ENCODE measurements at regions not wholly inside any gene's neighbourhood (a gene's known extent, or its start where the extent isn't known, plus 50 kb on each side); places are given as distances from the start of the nearest gene placed in this dataset.

DNA sequence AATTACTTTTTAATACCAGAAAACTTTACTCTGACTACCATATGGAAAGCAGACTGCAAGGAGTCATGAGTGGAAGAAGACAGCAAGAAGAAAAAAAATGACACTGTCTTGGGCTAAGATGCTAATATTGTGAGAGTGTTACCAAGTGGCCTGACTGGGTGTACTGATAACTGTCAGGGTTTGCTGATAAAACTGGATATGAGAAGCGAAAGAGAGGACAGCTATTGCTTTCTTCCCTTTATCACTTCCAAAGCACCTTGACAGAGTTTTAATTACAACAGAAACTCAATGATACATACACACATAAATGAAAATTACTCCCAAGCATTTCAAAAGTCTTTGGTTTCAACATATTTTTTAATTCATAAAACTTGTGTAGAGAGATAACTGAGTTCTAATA, 368.5 kb downstream of the ZEB2 start (continued):
- TF ChIP-seq CTCF (IDR thresholded peaks at IDR 0.05; ENCODE audit: low read depth, low read length, missing input control) (no peak), ATF3 (IDR thresholded peaks at IDR 0.05) (no peak), FOXA1 (IDR thresholded peaks at IDR 0.05) (no peak), HNF4G (IDR thresholded peaks at IDR 0.05) (no peak), JUND (IDR thresholded peaks at IDR 0.05) (no peak), FOXA2 (IDR thresholded peaks at IDR 0.05) (no peak), HNF4A (conservative IDR thresholded peaks at IDR 0.05) (no peak), EGR1 (IDR thresholded peaks at IDR 0.05; ENCODE audit: low read depth in 2 of 2) (no peak)

DNA sequence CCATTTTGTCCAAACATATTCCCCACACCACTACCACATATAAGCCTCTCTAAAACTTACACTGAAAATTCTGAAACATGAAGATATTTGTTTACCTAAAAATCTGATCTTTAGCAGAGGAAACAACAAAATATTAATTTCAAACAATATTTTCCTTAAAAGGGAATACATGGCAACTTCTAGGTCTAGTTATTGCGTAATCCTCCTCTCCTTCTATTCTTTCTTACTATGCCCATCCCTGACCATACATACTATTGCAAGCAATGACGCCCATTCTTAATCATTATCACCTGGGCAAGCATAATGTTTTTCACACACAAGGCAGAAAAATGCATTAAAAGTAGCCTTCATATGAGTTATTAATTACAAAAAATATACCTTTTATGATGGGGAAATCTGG, 372.6 kb downstream of the ZEB2 start:
- WGBS: 93% methylated on average over 2 of the region's 2 CpGs
- H3K9me3 ChIP-seq (ENCODE audit: control insufficient read depth in 4 of 4, low read length in 3 of 4): no peaks in the 10 kb centered on the region
- H3K27ac ChIP-seq (ENCODE audit: low read depth in 1 of 2, low read length in 2 of 2): no peak overlapping the region
- TF ChIP-seq ZBTB33 (IDR thresholded peaks at IDR 0.05) (no peak), SP1 (IDR thresholded peaks at IDR 0.05) (no peak)
- no peak overlapping the region for H3K4me3 ChIP-seq (ENCODE audit: low read depth in 1 of 3, low read length in 3 of 3)
- H3K9ac ChIP-seq (ENCODE audit: low read depth in 1 of 2, low read length in 2 of 2): no peak overlapping the region
- H3K36me3 ChIP-seq (ENCODE audit: control insufficient read depth in 4 of 4, insufficient read depth in 3 of 4, low read depth in 1 of 4, low read length in 3 of 4): no peaks in the 10 kb centered on the region
- no peaks in the 10 kb centered on the region for H3K4me1 ChIP-seq (ENCODE audit: control insufficient read depth in 4 of 4, insufficient read depth in 4 of 4, low read length in 3 of 4)
- no peak for DNase-seq (ENCODE audit: low spot score)
- no peaks in the 10 kb centered on the region for H3K27me3 ChIP-seq (ENCODE audit: control insufficient read depth in 4 of 4, insufficient read depth in 4 of 4, low read length in 3 of 4)

- TF ChIP-seq FOXA1 (IDR thresholded peaks at IDR 0.05): no peak
- no peak for TF ChIP-seq MAX (IDR thresholded peaks at IDR 0.05)
- no peak for TF ChIP-seq NR2F2 (IDR thresholded peaks at IDR 0.05)
- TF ChIP-seq ZBTB33 (IDR thresholded peaks at IDR 0.05): no peak
- no peak for TF ChIP-seq GABPA (IDR thresholded peaks at IDR 0.05 in 1 of 2, conservative IDR thresholded peaks at IDR 0.05 in 1 of 2)
- no peak for TF ChIP-seq YY1 (IDR thresholded peaks at IDR 0.05)
- TF ChIP-seq RAD21 (IDR thresholded peaks at IDR 0.05): no peak
- no peak for TF ChIP-seq SP1 (IDR thresholded peaks at IDR 0.05)
- TF ChIP-seq, protein P1, sequence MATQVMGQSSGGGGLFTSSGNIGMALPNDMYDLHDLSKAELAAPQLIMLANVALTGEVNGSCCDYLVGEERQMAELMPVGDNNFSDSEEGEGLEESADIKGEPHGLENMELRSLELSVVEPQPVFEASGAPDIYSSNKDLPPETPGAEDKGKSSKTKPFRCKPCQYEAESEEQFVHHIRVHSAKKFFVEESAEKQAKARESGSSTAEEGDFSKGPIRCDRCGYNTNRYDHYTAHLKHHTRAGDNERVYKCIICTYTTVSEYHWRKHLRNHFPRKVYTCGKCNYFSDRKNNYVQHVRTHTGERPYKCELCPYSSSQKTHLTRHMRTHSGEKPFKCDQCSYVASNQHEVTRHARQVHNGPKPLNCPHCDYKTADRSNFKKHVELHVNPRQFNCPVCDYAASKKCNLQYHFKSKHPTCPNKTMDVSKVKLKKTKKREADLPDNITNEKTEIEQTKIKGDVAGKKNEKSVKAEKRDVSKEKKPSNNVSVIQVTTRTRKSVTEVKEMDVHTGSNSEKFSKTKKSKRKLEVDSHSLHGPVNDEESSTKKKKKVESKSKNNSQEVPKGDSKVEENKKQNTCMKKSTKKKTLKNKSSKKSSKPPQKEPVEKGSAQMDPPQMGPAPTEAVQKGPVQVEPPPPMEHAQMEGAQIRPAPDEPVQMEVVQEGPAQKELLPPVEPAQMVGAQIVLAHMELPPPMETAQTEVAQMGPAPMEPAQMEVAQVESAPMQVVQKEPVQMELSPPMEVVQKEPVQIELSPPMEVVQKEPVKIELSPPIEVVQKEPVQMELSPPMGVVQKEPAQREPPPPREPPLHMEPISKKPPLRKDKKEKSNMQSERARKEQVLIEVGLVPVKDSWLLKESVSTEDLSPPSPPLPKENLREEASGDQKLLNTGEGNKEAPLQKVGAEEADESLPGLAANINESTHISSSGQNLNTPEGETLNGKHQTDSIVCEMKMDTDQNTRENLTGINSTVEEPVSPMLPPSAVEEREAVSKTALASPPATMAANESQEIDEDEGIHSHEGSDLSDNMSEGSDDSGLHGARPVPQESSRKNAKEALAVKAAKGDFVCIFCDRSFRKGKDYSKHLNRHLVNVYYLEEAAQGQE (IDR thresholded peaks at IDR 0.05): no peak
- no peak for TF ChIP-seq FOXA2 (IDR thresholded peaks at IDR 0.05)
- no peak for TF ChIP-seq JUND (IDR thresholded peaks at IDR 0.05)
- no peak for TF ChIP-seq EGR1 (IDR thresholded peaks at IDR 0.05; ENCODE audit: low read depth in 2 of 2)
- TF ChIP-seq TAF1 (conservative IDR thresholded peaks at IDR 0.05): no peak
- no peak for TF ChIP-seq ATF3 (IDR thresholded peaks at IDR 0.05)
- TF ChIP-seq CTCF (IDR thresholded peaks at IDR 0.05; ENCODE audit: low read depth, low read length, missing input control): no peak
- no peak for TF ChIP-seq HNF4A (conservative IDR thresholded peaks at IDR 0.05)
- 96% methylated on average over 2 of the region's 2 CpGs for WGBS
- no peaks in the 10 kb centered on the region for H3K9me3 ChIP-seq (ENCODE audit: control insufficient read depth in 4 of 4, low read length in 3 of 4)
- no peak overlapping the region for H3K4me3 ChIP-seq (ENCODE audit: low read depth in 1 of 3, low read length in 3 of 3)
- H3K27ac ChIP-seq (ENCODE audit: low read depth in 1 of 2, low read length in 2 of 2): no peak overlapping the region
- H3K4me1 ChIP-seq (ENCODE audit: control insufficient read depth in 4 of 4, insufficient read depth in 4 of 4, low read length in 3 of 4): no peaks in the 10 kb centered on the region
- DNase-seq (ENCODE audit: low spot score): no peak
- no peak overlapping the region for H3K9ac ChIP-seq (ENCODE audit: low read depth in 1 of 2, low read length in 2 of 2)
- H3K27me3 ChIP-seq (ENCODE audit: control insufficient read depth in 4 of 4, insufficient read depth in 4 of 4, low read length in 3 of 4): no peaks in the 10 kb centered on the region
- no peaks in the 10 kb centered on the region for H3K36me3 ChIP-seq (ENCODE audit: control insufficient read depth in 4 of 4, insufficient read depth in 3 of 4, low read depth in 1 of 4, low read length in 3 of 4)
These were observed 373.0 kb downstream of the ZEB2 start for GRCh38 chr2:144146876-144147275.
